Mononuclear cell (primary cell): ENCODE measurements at regions not wholly inside any gene's neighbourhood (a gene's known extent, or its start where the extent isn't known, plus 50 kb on each side); places are given as distances from the start of the nearest gene placed in this dataset.

Experiments used
- H3K27me3 ChIP-seq: 2 replicates; pipeline ENCODE4 v1.6.0; 2011; ENCODE audit warnings: low read length, control low read depth; ENCODE audit not compliant: insufficient read depth
- H3K4me1 ChIP-seq: 2 replicates; pipeline ENCODE4 v1.5.1; 2011; ENCODE audit warnings: mild to moderate bottlenecking, low read length, control low read depth; ENCODE audit not compliant: insufficient read depth
- H3K4me3 ChIP-seq: 2 replicates; pipeline ENCODE4 v1.5.1; 2011; ENCODE audit warnings: mild to moderate bottlenecking, low read length, moderate library complexity
- H3K9me3 ChIP-seq: 2 replicates; pipeline ENCODE4 v1.5.1; 2011; ENCODE audit warnings: low read depth, mild to moderate bottlenecking, control low read depth, low read length

GRCh38 chr13:105406551-105406950 is 1128.9 kb downstream of the EFNB2 start:
- Histone ChIP-seq H3K4me1 (no peaks in the 10 kb centered on the region), H3K27me3 (no peaks in the 10 kb centered on the region), H3K4me3 (no peak overlapping the region), H3K9me3 (no peaks in the 10 kb centered on the region)

DNA sequence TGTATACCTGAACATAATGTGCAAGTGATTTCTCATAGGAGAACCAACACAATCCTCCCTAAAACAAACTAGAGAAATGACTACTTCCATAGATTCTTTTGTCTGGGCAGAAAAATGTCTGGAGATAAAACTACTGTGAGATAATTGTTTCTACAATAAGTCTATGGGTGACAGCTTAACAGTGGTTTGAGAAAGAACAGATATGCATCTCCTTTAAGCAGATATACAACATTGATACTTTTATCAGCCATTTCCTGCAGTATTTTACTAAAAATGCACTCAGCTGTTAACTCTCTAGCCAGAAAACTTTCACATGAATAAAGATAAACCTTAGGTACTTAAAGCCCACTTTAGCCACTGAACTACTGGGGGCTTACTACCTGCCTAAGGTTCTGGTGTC is 1132.4 kb downstream of the EFNB2 start:
- no peaks in the 10 kb centered on the region for H3K9me3 ChIP-seq
- H3K4me1 ChIP-seq: no peaks in the 10 kb centered on the region
- H3K4me3 ChIP-seq: no peak overlapping the region
- H3K27me3 ChIP-seq: no peaks in the 10 kb centered on the region

GRCh38 chr13:105395041-105395440 is 1140.4 kb downstream of the EFNB2 start:
- Histone ChIP-seq H3K4me3 (no peak overlapping the region), H3K9me3 (no peaks in the 10 kb centered on the region), H3K27me3 (no peaks in the 10 kb centered on the region), H3K4me1 (no peaks in the 10 kb centered on the region)

DNA sequence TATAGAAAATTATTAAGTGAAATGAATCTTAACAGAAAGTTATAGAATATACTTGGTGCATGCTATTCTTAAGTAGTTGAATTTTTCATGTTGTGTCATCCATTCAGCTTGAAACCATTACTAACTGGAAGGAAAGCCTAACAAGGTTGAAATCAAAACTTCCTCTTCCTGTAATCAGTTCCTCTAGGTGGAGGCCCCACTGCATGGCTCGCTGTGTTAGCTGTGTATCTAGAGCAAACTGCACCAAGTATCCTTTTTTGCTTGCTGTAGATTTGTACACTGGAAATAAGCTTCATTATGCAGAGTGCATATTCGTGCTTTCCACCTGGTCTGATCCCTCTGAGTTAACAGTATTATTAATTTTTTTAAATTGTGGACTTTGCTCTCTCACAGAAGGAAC is 1146.1 kb downstream of the EFNB2 start:
- Histone ChIP-seq H3K27me3 (no peaks in the 10 kb centered on the region), H3K4me1 (no peaks in the 10 kb centered on the region), H3K4me3 (no peak overlapping the region), H3K9me3 (no peaks in the 10 kb centered on the region)

DNA sequence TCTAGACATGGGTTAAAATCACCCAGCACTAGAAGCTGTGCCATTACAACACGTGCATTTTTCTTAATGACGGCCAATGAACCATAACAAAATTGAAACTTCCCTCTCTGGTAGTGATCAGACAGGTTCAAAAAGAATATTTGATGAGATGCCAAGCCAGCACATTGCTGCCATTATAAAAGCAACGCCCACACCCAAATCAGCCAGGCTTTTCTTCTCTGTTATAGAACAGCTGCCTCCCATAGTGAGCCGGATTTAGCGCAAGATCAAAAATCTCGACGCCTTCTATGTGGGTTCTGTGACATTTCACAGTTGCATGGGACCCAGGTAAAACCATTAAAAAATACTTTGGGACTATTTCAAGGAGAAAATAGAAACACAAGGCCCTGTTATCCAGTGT is 1158.0 kb downstream of the EFNB2 start:
- Histone ChIP-seq H3K9me3 (no peaks in the 10 kb centered on the region), H3K27me3 (no peaks in the 10 kb centered on the region), H3K4me3 (no peak overlapping the region), H3K4me1 (no peaks in the 10 kb centered on the region)

- H3K4me1 ChIP-seq: no peaks in the 10 kb centered on the region
- H3K9me3 ChIP-seq: no peaks in the 10 kb centered on the region
- H3K4me3 ChIP-seq: no peak overlapping the region
- H3K27me3 ChIP-seq: no peaks in the 10 kb centered on the region
These were observed 1165.3 kb downstream of the EFNB2 start for GRCh38 chr13:105370011-105370650.

DNA sequence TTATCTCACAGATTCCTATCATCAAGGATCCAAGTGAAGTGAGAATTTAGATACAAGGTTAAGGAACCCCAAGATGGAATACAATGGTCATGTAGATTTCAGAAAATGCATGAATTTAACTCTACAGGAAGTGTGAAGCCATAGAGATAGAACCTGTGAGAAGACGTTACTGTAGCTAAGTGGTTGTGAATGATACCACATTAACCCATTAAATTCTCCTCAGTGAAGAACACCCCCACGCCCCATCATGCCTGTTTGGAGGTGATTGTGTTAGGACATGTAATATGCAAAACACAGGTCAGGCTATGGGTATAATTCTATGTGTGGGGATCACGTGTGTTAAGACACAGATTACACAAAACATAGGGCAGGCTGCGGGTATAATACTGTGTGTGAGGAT is 1166.7 kb downstream of the EFNB2 start:
- Histone ChIP-seq H3K4me1 (no peaks in the 10 kb centered on the region), H3K27me3 (no peaks in the 10 kb centered on the region), H3K9me3 (no peaks in the 10 kb centered on the region), H3K4me3 (no peak overlapping the region)

GRCh38 chr13:105365831-105366230 is 1169.6 kb downstream of the EFNB2 start:
- H3K4me1 ChIP-seq: no peaks in the 10 kb centered on the region
- no peaks in the 10 kb centered on the region for H3K27me3 ChIP-seq

DNA sequence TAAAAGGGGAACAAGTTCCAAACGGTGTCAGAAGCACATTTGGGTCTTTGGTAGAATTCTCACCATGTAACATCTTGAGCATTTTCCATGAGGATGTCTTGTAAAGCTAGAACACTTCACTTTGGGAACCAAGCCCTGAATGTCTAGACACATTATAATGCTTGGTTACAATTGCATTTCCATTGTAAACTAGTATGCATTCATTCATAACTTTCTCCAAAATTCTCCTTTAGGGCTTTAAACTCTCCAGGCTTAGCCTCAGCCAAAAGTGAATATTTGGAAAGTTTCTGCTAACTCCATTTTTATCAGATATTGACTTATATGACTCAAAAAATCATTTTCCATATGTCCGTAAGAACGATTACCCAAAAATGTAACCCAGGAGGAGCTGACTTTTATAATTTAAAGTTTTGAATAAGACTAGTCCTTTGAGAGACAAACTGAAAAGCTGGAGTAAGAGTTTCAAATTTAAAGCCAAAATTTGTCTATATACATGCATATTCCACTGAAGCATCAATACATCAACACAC is 1170.4 kb downstream of the EFNB2 start:
- Histone ChIP-seq H3K9me3 (no peaks in the 10 kb centered on the region), H3K4me1 (no peaks in the 10 kb centered on the region), H3K4me3 (no peak overlapping the region), H3K27me3 (no peaks in the 10 kb centered on the region)

More at GRCh38 chr13:105365831-105366230, 1169.6 kb downstream of the EFNB2 start:
- H3K9me3 ChIP-seq: no peaks in the 10 kb centered on the region
- no peak overlapping the region for H3K4me3 ChIP-seq

DNA sequence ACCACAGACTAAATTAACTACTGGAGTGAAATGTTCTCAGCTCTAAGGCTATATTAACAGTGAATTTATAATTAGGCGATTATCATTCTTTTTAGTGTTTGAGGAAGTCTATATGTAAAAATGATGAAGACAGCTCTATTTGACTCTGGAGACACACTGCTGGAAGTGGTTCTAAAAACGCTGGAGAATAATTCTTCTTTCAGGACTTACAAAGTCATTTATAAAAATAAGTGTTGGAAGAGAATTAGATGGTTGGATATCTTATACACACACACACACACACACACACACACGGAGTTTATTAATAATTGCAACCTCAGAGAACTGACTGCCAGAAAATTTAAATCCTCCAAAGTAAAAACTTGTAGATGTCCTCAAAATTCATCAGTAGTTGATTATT is 1171.3 kb downstream of the EFNB2 start:
- no peaks in the 10 kb centered on the region for H3K9me3 ChIP-seq
- no peaks in the 10 kb centered on the region for H3K4me1 ChIP-seq
- no peaks in the 10 kb centered on the region for H3K27me3 ChIP-seq
- no peak overlapping the region for H3K4me3 ChIP-seq

- Histone ChIP-seq H3K4me3 (no peak overlapping the region), H3K4me1 (no peaks in the 10 kb centered on the region), H3K27me3 (no peaks in the 10 kb centered on the region), H3K9me3 (no peaks in the 10 kb centered on the region)
These were observed 1171.9 kb downstream of the EFNB2 start for GRCh38 chr13:105363261-105364190.

DNA sequence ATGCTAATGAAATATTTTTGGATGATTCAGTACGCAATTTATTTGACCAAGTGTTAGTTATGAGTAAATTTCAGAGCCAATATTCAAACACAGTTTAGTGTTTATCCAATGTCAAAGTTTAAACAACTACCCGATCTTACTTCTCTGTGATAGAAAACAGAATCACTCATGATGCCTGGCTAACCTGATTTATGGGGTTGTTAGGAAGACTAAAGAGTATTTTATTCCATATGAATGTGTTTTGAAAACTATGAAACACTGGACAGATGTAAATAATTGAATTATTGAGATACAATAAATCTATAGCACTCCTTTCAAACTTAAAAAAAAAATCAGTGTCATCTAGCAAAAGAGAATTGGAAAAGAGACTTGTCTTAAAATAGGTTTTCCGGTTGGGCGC is 1181.8 kb downstream of the EFNB2 start:
- H3K27me3 ChIP-seq: no peaks in the 10 kb centered on the region
- H3K4me1 ChIP-seq: no peaks in the 10 kb centered on the region
- no peak overlapping the region for H3K4me3 ChIP-seq
- no peaks in the 10 kb centered on the region for H3K9me3 ChIP-seq

GRCh38 chr13:105349082-105349723 is 1186.3 kb downstream of the EFNB2 start:
- Histone ChIP-seq H3K4me1 (no peaks in the 10 kb centered on the region), H3K27me3 (no peaks in the 10 kb centered on the region), H3K4me3 (no peak overlapping the region), H3K9me3 (no peaks in the 10 kb centered on the region)

GRCh38 chr13:105346141-105346775 is 1189.2 kb downstream of the EFNB2 start:
- Histone ChIP-seq H3K9me3 (no peaks in the 10 kb centered on the region), H3K4me1 (no peaks in the 10 kb centered on the region), H3K4me3 (no peak overlapping the region), H3K27me3 (no peaks in the 10 kb centered on the region)

DNA sequence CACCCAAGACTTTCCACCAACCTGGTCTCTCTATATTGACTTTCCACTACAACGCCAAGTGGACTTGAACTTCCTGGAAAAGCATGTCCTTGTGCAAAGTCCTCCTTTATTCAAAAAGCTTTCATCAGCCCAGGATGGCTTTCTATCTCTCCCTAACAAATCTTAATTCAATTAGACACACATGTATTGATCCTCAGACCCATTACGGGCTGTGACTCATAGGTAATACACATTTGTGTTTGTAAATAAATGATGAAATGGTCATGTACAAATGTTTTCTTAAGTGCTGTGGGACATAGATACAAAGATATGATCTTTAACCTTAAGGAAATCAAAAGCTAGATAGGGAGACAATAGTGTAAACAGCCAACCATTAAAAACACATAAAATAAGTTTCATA is 1189.7 kb downstream of the EFNB2 start:
- Histone ChIP-seq H3K9me3 (no peaks in the 10 kb centered on the region), H3K4me1 (no peaks in the 10 kb centered on the region), H3K27me3 (no peaks in the 10 kb centered on the region), H3K4me3 (no peak overlapping the region)
